C4-2B (cell line): ENCODE measurements at regions not wholly inside any gene's neighbourhood (a gene's known extent, or its start where the extent isn't known, plus 50 kb on each side); places are given as distances from the start of the nearest gene placed in this dataset.

Experiments used
- CTCF ChIP-seq: fragments of 450-650 bp; conservative IDR thresholded peaks from 2 replicates; pipeline ENCODE4 v1.5.1; 2017; ENCODE audit warnings: mild to moderate bottlenecking
- ZFX ChIP-seq: fragments of 450-650 bp; IDR thresholded peaks from 2 replicates; pipeline ENCODE4 v1.6.1; 2017

DNA sequence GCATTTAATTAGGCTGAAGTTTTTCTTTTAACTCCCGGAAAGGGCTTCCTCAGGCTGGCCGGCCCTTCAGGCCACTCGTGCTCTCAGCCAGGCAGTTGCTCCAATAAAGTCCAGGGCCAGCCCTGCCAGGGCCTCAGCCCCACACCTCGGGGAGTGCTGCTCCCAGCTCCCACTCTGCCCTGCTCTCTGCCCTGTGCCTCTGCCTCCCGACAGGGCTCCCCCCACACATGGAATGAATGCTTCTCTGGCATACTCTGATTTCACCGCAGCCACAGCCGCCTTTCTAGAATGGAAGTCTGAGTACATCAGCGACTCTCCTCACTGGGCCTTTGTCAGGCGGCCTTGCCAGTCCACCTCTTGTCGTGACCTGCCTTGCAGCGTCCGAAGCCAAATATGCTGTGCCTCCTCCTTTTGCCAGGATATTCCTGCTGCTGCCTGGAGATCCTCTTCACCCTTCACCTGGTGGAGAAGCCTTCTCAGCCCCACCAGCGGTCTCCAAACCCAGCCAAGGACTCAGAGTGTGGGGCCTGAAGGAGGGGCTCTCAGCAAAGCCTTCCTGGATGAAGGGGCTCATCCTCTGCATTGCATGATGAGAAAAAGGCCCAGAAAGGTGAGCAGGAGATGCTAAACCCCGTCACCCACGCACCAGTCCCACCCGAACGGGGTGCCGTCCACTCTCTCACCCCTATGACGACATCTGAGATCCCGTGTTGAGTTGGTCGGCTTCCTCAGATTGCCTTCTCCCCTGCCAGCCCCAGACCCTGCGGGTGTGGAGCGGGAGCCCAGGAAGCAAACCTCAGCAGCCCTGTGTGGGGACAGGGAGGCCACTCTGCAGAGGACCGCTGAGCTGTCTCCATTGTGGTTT, 472.7 kb upstream of the HS6ST1 start:
- TF ChIP-seq CTCF: no peak
- TF ChIP-seq ZFX: no peak
